ENCODE measurements at regions not wholly inside any gene's neighbourhood (a gene's known extent, or its start where the extent isn't known, plus 50 kb on each side); places are given as distances from the start of the nearest gene placed in this dataset.

DNA sequence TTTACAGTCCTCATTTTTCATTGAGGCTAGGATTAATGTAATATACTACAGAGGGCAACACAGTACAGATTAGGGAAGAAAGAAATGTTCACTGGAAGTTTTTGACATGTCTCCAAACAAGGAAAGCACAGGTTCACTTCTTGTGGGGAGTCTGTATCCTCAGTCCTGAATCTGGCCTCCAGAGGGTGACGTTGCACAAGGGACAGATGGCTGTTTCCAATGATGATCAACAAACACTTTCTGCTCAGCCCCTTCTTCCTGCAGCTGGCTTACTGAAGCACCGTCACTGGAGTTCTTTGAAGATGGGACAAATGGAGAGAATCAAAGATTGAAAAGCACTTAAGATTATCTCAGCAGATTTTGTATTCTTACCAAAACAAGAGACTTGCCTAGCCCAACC lies 123.3 kb upstream of the OR4E1 start:
- no peak for ATAC-seq
- TF ChIP-seq BACH2 (CRISPR knock-in tag; IDR thresholded peaks at IDR 0.05; ENCODE audit: borderline replicate concordance) (no peak), OSR1 (CRISPR knock-in tag; IDR thresholded peaks at IDR 0.05) (no peak), ZFP30 (CRISPR knock-in tag; IDR thresholded peaks at IDR 0.05) (no peak), ARNTL (CRISPR knock-in tag; IDR thresholded peaks at IDR 0.05; ENCODE audit: borderline replicate concordance, low read depth) (no peak), ZNF70 (CRISPR knock-in tag; IDR thresholded peaks at IDR 0.05) (no peak), SNAI2 (CRISPR knock-in tag; IDR thresholded peaks at IDR 0.05) (no peak), CREB5 (CRISPR knock-in tag; IDR thresholded peaks at IDR 0.05; ENCODE audit: low read depth) (no peak), TOX (CRISPR knock-in tag; IDR thresholded peaks at IDR 0.05; ENCODE audit: borderline replicate concordance) (no peak), ZFP3 (CRISPR knock-in tag; IDR thresholded peaks at IDR 0.05) (no peak), ZC3H10 (CRISPR knock-in tag; IDR thresholded peaks at IDR 0.05) (no peak), ISL1 (CRISPR knock-in tag; IDR thresholded peaks at IDR 0.05) (no peak)
- TF ChIP-seq, protein P1, sequence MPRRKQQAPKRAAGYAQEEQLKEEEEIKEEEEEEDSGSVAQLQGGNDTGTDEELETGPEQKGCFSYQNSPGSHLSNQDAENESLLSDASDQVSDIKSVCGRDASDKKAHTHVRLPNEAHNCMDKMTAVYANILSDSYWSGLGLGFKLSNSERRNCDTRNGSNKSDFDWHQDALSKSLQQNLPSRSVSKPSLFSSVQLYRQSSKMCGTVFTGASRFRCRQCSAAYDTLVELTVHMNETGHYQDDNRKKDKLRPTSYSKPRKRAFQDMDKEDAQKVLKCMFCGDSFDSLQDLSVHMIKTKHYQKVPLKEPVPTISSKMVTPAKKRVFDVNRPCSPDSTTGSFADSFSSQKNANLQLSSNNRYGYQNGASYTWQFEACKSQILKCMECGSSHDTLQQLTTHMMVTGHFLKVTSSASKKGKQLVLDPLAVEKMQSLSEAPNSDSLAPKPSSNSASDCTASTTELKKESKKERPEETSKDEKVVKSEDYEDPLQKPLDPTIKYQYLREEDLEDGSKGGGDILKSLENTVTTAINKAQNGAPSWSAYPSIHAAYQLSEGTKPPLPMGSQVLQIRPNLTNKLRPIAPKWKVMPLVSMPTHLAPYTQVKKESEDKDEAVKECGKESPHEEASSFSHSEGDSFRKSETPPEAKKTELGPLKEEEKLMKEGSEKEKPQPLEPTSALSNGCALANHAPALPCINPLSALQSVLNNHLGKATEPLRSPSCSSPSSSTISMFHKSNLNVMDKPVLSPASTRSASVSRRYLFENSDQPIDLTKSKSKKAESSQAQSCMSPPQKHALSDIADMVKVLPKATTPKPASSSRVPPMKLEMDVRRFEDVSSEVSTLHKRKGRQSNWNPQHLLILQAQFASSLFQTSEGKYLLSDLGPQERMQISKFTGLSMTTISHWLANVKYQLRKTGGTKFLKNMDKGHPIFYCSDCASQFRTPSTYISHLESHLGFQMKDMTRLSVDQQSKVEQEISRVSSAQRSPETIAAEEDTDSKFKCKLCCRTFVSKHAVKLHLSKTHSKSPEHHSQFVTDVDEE (CRISPR knock-in tag; IDR thresholded peaks at IDR 0.05): no peak
- TF ChIP-seq, protein P2, sequence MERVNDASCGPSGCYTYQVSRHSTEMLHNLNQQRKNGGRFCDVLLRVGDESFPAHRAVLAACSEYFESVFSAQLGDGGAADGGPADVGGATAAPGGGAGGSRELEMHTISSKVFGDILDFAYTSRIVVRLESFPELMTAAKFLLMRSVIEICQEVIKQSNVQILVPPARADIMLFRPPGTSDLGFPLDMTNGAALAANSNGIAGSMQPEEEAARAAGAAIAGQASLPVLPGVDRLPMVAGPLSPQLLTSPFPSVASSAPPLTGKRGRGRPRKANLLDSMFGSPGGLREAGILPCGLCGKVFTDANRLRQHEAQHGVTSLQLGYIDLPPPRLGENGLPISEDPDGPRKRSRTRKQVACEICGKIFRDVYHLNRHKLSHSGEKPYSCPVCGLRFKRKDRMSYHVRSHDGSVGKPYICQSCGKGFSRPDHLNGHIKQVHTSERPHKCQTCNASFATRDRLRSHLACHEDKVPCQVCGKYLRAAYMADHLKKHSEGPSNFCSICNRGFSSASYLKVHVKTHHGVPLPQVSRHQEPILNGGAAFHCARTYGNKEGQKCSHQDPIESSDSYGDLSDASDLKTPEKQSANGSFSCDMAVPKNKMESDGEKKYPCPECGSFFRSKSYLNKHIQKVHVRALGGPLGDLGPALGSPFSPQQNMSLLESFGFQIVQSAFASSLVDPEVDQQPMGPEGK (CRISPR knock-in tag; IDR thresholded peaks at IDR 0.05; ENCODE audit: borderline replicate concordance): no peak

DNA sequence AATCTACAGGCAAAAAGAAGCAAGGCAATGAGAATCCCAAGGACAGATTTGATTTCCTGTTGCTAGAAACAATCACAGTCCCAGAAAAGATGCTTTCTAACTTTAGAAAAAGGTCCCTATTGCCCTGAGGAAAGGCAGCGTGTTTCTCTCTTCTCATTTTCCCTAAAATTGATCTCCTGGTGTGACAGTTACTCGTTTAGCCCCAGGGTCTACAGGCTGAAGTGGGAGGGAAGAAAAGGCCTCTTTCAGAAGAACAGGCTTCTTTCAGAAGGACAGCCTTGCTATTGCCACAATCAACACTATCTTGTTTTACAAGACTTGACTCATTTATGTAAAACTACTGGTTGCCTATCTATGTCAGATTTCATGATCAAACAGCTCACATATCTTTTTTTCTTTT lies 121.8 kb upstream of the OR4E1 start:
- TF ChIP-seq ZC3H10 (CRISPR knock-in tag; IDR thresholded peaks at IDR 0.05) (no peak), SNAI2 (CRISPR knock-in tag; IDR thresholded peaks at IDR 0.05) (no peak), TCF4 (CRISPR knock-in tag; IDR thresholded peaks at IDR 0.05; ENCODE audit: borderline replicate concordance) (no peak), ARNTL (CRISPR knock-in tag; IDR thresholded peaks at IDR 0.05; ENCODE audit: borderline replicate concordance, low read depth) (no peak), CSDC2 (CRISPR knock-in tag; IDR thresholded peaks at IDR 0.05) (no peak), ISL1 (CRISPR knock-in tag; IDR thresholded peaks at IDR 0.05) (no peak), GLIS3 (CRISPR knock-in tag; IDR thresholded peaks at IDR 0.05) (no peak), OSR1 (CRISPR knock-in tag; IDR thresholded peaks at IDR 0.05) (no peak), PPARA (CRISPR knock-in tag; IDR thresholded peaks at IDR 0.05; ENCODE audit: borderline replicate concordance) (no peak), RARB (CRISPR knock-in tag; IDR thresholded peaks at IDR 0.05) (no peak), ESRRG (CRISPR knock-in tag; IDR thresholded peaks at IDR 0.05) (no peak), ZFP30 (CRISPR knock-in tag; IDR thresholded peaks at IDR 0.05) (no peak), CSRNP3 (CRISPR knock-in tag; IDR thresholded peaks at IDR 0.05) (no peak), ZNF70 (CRISPR knock-in tag; IDR thresholded peaks at IDR 0.05) (no peak), ZNF565 (CRISPR knock-in tag; conservative IDR thresholded peaks at IDR 0.05; ENCODE audit: low read depth) (no peak), CREB5 (CRISPR knock-in tag; IDR thresholded peaks at IDR 0.05; ENCODE audit: low read depth) (no peak)
- TF ChIP-seq, protein P2 (CRISPR knock-in tag; IDR thresholded peaks at IDR 0.05; ENCODE audit: borderline replicate concordance): no peak
- TF ChIP-seq, protein P1 (CRISPR knock-in tag; IDR thresholded peaks at IDR 0.05): no peak
- ATAC-seq: no peak
